ENCODE measurements at regions not wholly inside any gene's neighbourhood (a gene's known extent, or its start where the extent isn't known, plus 50 kb on each side); places are given as distances from the start of the nearest gene placed in this dataset.
A peak's percentile ranks its signal among the peaks of the same experiment; 100 is the strongest.

GRCh38 chr6:113277111-113277510 lies 580.0 kb upstream of the MARCKS start:
- no peak for DNase-seq

GRCh38 chr6:113281014-113281413 lies 576.1 kb upstream of the MARCKS start:
- DNase-seq, result no peak

- DNase-seq, result no peak
These were observed 575.7 kb upstream of the MARCKS start for GRCh38 chr6:113281431-113281830.

- no peak for DNase-seq
These were observed 569.7 kb upstream of the MARCKS start for GRCh38 chr6:113287396-113287795.

- no peak for DNase-seq
These were observed 568.7 kb upstream of the MARCKS start for GRCh38 chr6:113288409-113288808.

GRCh38 chr6:113289166-113289565 lies 568.0 kb upstream of the MARCKS start:
- no peak for DNase-seq

GRCh38 chr6:113290684-113291083 lies 566.5 kb upstream of the MARCKS start:
- no peak for DNase-seq

GRCh38 chr6:113291751-113292445 lies 565.2 kb upstream of the MARCKS start:
- no peak for DNase-seq

- no peak for DNase-seq
These were observed 564.3 kb upstream of the MARCKS start for GRCh38 chr6:113292646-113293422.

- no peak for DNase-seq
These were observed 563.8 kb upstream of the MARCKS start for GRCh38 chr6:113293423-113293740.

GRCh38 chr6:113299531-113299930 lies 557.6 kb upstream of the MARCKS start:
- DNase-seq, result no peak

- peak; percentile 25 for DNase-seq
These were observed 555.5 kb upstream of the MARCKS start for GRCh38 chr6:113301651-113302050.

- DNase-seq, result no peak
These were observed 553.0 kb upstream of the MARCKS start for GRCh38 chr6:113304116-113304515.

- no peak for DNase-seq
These were observed 550.5 kb upstream of the MARCKS start for GRCh38 chr6:113306552-113307145.

- no peak for DNase-seq
These were observed 548.9 kb upstream of the MARCKS start for GRCh38 chr6:113308266-113308665.

- no peak for DNase-seq
These were observed 543.3 kb upstream of the MARCKS start for GRCh38 chr6:113313841-113314240.

- DNase-seq, result no peak
These were observed 542.0 kb upstream of the MARCKS start for GRCh38 chr6:113315165-113315564.

- no peak for DNase-seq
These were observed 541.3 kb upstream of the MARCKS start for GRCh38 chr6:113315879-113316278.

GRCh38 chr6:113317442-113317841 lies 539.7 kb upstream of the MARCKS start:
- DNase-seq, result no peak

GRCh38 chr6:113317891-113318574 lies 539.1 kb upstream of the MARCKS start:
- DNase-seq, result no peak

GRCh38 chr6:113318575-113318917 lies 538.6 kb upstream of the MARCKS start:
- no peak for DNase-seq

- no peak for DNase-seq
These were observed 536.5 kb upstream of the MARCKS start for GRCh38 chr6:113320653-113321052.

- DNase-seq, result no peak
These were observed 530.4 kb upstream of the MARCKS start for GRCh38 chr6:113326781-113327180.

- no peak for DNase-seq
These were observed 528.2 kb upstream of the MARCKS start for GRCh38 chr6:113328886-113329381.
